MCF 10A (cell line): ENCODE measurements at regions not wholly inside any gene's neighbourhood (a gene's known extent, or its start where the extent isn't known, plus 50 kb on each side); places are given as distances from the start of the nearest gene placed in this dataset.
A peak's percentile ranks its signal among the peaks of the same experiment; 100 is the strongest.

Source experiments
- BruUV-seq: library from RNA; stranded (reverse); fragments of 400-500 nt; replicated peaks from 2 replicates; lab custom pipeline; 2021; lab: Mats Ljungman, UMichigan
- CTCF ChIA-PET: fragments of 300-600 bp; sonication (Branson Sonifier 250); formaldehyde crosslinking; extraction: SDS; loops from one replicate; lab custom pipeline; 2021; ENCODE audit warnings: antibody characterized with exemption, inconsistent platforms; lab: Yijun Ruan, JAX
- POLR2A ChIA-PET: fragments of 300-600, 350-650 bp; sonication (Branson Sonifier 250); formaldehyde crosslinking; extraction: SDS; loops from one replicate; lab custom pipeline; 2020; ENCODE audit warnings: antibody characterized with exemption, inconsistent platforms; lab: Yijun Ruan, JAX
- DNase-seq: peaks from one replicate; pipeline ENCODE4 v3.0.0-alpha.2; 2018; ENCODE audit not compliant: unreplicated experiment
- H3K27ac Mint-ChIP-seq: one replicate; pipeline ENCODE4 v1.8.0; 2022; ENCODE audit warnings: mild to moderate bottlenecking, low read depth, mixed read lengths; ENCODE audit not compliant: unreplicated experiment
- H3K27me3 Mint-ChIP-seq: one replicate; pipeline ENCODE4 v1.8.0; 2022; ENCODE audit warnings: mixed read lengths; ENCODE audit not compliant: insufficient read depth, unreplicated experiment
- H3K36me3 Mint-ChIP-seq: one replicate; pipeline ENCODE4 v1.8.0; 2022; ENCODE audit warnings: mild to moderate bottlenecking, moderate library complexity, mixed read lengths; ENCODE audit not compliant: insufficient read depth, unreplicated experiment
- H3K4me1 Mint-ChIP-seq: one replicate; pipeline ENCODE4 v1.8.0; 2022; ENCODE audit warnings: mixed read lengths; ENCODE audit not compliant: insufficient read depth, unreplicated experiment
- H3K4me3 Mint-ChIP-seq: one replicate; pipeline ENCODE4 v1.8.0; 2022; ENCODE audit warnings: mild to moderate bottlenecking, moderate library complexity, mixed read lengths; ENCODE audit not compliant: unreplicated experiment
- H3K9me3 Mint-ChIP-seq: one replicate; pipeline ENCODE4 v1.8.0; 2022; ENCODE audit warnings: mixed read lengths; ENCODE audit not compliant: unreplicated experiment
- CTCF ChIP-seq: fragments of 200-600 bp; IDR thresholded peaks from one replicate; pipeline ENCODE4 v1.8.0; 2022; ENCODE audit warnings: antibody characterized with exemption, mild to moderate bottlenecking; ENCODE audit not compliant: unreplicated experiment
- intact Hi-C: fragments of 100-400 bp; cut with micrococcal nuclease; formaldehyde crosslinking; loops from 2 replicates; pipeline ENCODE4 v1.14.1; 2022

GRCh38 chr4:124282301-124282898 is 430.1 kb downstream of the ANKRD50 start:
- ChIA-PET POLR2A (interaction anchor here (0.6 to 1.4 kb wide), 7 partner anchors 9 to 930 kb away, joined by 3 to 4 read pairs (median 3); no protein-coding TSS in a partner anchor), CTCF (interaction anchor here (0.6 to 1.1 kb wide), 6 partner anchors 8 to 1078 kb away, joined by 3 to 5 read pairs (median 3); no protein-coding TSS in a partner anchor)
- peak overlapping the region; percentile 28 for H3K4me3 Mint-ChIP-seq
- peak overlapping the region; percentile 88 for H3K27ac Mint-ChIP-seq
- peaks cover 19% of the 10 kb centered on the region for H3K4me1 Mint-ChIP-seq
- H3K36me3 Mint-ChIP-seq = no peaks in the 10 kb centered on the region
- no TSS peak for BruUV-seq
- peak; percentile 31 for DNase-seq
- intact Hi-C loops = no loop called here
- TF ChIP-seq CTCF = no peak
- no peaks in the 10 kb centered on the region for H3K9me3 Mint-ChIP-seq
- H3K27me3 Mint-ChIP-seq = no peaks in the 10 kb centered on the region

GRCh38 chr4:124288706-124289486 is 423.6 kb downstream of the ANKRD50 start:
- ChIA-PET POLR2A (no interaction called here), CTCF (no interaction called here)
- no peak for TF ChIP-seq CTCF
- no peak for DNase-seq
- H3K27ac Mint-ChIP-seq = no peak overlapping the region
- no peaks in the 10 kb centered on the region for H3K36me3 Mint-ChIP-seq
- H3K9me3 Mint-ChIP-seq = no peaks in the 10 kb centered on the region
- H3K27me3 Mint-ChIP-seq = no peaks in the 10 kb centered on the region
- no peak overlapping the region for H3K4me3 Mint-ChIP-seq
- intact Hi-C loops = no loop called here
- no TSS peak for BruUV-seq
- no peaks in the 10 kb centered on the region for H3K4me1 Mint-ChIP-seq

- Mint-ChIP-seq H3K4me3 (no peak overlapping the region), H3K36me3 (no peaks in the 10 kb centered on the region), H3K9me3 (no peaks in the 10 kb centered on the region), H3K4me1 (no peaks in the 10 kb centered on the region), H3K27me3 (no peaks in the 10 kb centered on the region), H3K27ac (no peak overlapping the region)
- POLR2A ChIA-PET = interaction anchor here (0.9 to 1.2 kb wide), 2 partner anchors 9 to 17 kb away, joined by 3 to 4 read pairs; no protein-coding TSS in a partner anchor
- CTCF ChIA-PET = interaction anchor here (0.6 kb wide), 3 partner anchors 8 to 800 kb away, joined by 3 read pairs; no protein-coding TSS in a partner anchor
- BruUV-seq = no TSS peak
- no peak for TF ChIP-seq CTCF
- intact Hi-C loops = no loop called here
- DNase-seq = peak; percentile 29
Measured at GRCh38 chr4:124290678-124291077, 421.9 kb downstream of the ANKRD50 start.

GRCh38 chr4:124295413-124295812 is 417.1 kb downstream of the ANKRD50 start:
- no peak overlapping the region for H3K4me3 Mint-ChIP-seq
- DNase-seq = no peak
- TF ChIP-seq CTCF = no peak
- POLR2A ChIA-PET = no interaction called here
- CTCF ChIA-PET = interaction anchor here (0.6 kb wide), 1 partner anchor 1193 kb away, joined by 4 read pairs; no protein-coding TSS in a partner anchor
- H3K27ac Mint-ChIP-seq = no peak overlapping the region
- no peaks in the 10 kb centered on the region for H3K9me3 Mint-ChIP-seq
- intact Hi-C loops = no loop called here
- H3K36me3 Mint-ChIP-seq = no peaks in the 10 kb centered on the region
- no peaks in the 10 kb centered on the region for H3K27me3 Mint-ChIP-seq
- H3K4me1 Mint-ChIP-seq = no peaks in the 10 kb centered on the region
- no TSS peak for BruUV-seq
